GM19238 (cell line): ENCODE measurements at regions not wholly inside any gene's neighbourhood (a gene's known extent, or its start where the extent isn't known, plus 50 kb on each side); places are given as distances from the start of the nearest gene placed in this dataset.
"Not testable (repeated sequence)": the region's sequence is repeated elsewhere in the genome, so short reads cannot be mapped to it uniquely, and the experiment has no call there.

Experiments
- DNase-seq: peaks from one replicate; pipeline ENCODE4 v3.0.0; 2011; ENCODE audit warnings: low spot score; ENCODE audit not compliant: insufficient read length

DNA sequence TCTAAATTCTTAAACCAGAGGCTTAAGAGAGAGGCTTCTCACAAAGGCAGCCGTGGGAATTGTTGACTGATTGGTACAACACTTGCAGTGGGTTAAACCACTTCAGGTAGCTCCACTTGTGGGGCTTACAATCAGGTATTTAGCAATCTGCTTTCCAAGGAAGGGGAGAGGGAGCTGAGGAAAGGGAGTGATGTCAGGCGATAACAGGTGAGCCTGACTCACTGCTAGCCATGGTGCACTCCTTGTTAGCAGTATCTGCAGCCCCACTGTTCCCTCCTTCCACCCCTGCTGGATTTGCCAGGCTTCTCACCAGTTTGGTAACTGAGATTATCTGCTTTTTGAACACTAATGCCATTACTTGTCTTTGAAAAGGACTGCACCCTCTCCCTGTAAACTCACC lies 1056.7 kb upstream of the FANCL start:
- DNase-seq: no peak

DNA sequence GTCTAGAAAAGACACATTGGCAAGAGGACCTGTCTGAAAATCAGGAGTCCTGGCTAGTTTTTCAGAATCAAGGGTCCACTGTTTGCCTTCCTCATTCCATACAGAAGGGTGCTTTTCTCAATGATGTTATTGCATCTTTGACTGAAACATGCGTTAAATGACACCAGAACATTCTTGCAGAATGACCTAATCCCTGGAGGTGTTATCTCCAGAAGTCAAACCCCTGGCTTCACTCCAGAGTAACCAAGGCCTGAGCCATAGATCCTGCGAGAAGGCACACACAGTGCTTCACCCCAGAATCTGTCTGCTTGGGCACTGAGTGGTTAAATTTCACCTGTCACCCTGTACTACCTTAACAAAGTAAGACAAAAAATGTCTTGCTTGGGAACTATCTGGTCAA lies 1055.2 kb upstream of the FANCL start:
- DNase-seq: no peak

DNA sequence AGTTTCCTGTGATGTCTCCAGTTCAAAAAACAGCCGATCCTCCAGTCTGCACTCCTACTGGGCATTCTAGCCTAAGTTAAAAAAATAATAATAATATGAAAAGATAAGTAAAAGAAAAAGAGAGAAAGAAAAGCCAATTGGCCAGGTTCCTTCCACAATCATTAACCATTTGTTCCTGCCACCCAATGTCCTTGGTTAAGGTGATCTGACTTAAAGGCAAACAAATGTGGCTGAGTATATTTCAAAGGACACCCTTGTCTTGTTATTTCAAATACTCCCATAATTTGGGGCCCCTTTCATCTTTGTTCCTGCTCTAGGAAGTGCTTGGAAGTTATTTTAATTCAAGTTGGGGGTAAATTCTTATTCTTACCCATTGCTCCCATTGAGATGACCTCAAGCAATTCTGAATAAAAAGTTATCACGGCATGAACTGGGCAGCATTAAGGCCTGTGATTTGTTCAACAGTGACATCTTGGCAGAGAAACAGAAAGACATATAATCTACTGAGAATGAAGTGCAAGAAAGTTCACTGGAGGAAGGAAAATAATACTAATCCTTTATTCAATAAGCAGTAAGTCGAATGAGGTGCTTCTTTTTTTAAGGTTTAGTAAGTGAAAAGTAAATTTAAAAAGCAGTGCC lies 1054.5 kb upstream of the FANCL start:
- DNase-seq: no peak

DNA sequence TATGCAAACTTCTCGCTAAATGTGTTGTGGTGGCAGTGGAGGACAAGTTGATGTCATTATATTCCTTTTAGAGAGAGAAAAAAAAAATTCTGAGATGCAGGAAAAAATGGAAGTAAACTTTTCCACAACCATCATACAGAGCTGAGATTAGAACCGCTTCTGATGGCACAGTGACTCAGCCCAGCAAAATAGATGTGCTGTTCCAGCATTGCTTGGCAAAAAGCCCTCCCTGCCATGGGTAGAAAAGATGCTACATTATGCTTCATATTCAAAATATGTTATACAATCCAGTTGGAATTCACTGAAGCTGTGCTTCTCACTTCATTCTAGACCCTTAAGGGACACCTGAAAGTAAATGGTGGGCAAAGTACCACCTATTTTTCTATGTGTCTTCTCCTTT lies 1047.6 kb upstream of the FANCL start:
- no peak for DNase-seq

DNA sequence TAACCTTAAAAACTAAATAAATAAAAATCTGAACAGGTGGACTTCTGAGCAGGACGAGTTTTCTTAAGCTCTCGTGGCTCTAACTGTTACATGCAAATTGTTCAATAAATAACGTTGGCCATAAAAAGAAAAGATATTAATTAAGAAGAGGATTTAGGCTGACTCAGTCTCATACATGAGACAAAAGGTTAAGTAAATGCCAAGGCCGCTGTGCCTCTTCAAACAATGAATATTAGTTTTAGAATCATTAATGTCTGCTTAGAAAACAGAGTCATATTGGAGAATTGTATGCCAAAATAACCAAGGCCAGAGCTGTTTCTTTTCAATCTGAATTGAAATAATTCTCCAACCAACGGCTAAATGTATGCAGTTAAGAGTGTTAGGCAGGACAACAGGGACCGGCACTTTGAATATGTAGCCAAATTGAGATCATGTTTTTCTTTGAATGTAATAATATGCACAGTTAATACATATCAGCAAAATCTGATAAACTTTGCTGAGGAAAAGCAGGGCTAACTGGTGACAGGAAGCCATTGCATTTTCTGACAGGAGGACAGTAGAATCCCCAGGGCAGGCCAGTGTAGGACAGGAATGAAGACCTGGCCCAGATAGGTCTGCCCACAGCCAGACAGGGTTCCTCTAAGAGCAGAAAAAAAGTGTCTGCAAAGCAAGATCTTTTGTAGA lies 1041.4 kb upstream of the FANCL start:
- no peak for DNase-seq

DNA sequence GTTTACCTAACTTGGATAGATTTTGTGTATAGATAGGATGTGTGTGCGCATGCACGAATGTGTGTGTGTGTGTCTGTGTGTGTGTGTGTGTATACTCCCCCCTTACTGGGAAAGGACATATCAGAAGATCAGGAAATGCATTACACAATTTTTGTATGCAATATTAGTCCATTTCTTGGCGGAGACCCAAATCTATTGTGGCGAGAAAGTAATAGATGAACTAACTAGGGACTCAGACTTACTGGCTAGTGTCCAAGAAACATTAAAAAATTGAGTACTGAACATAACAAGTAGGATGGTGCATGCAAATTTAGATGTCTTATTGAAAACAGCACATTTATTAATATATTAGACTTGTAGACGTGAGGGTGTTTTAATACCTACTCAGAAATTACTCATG lies 1036.5 kb upstream of the FANCL start:
- DNase-seq: no peak

DNA sequence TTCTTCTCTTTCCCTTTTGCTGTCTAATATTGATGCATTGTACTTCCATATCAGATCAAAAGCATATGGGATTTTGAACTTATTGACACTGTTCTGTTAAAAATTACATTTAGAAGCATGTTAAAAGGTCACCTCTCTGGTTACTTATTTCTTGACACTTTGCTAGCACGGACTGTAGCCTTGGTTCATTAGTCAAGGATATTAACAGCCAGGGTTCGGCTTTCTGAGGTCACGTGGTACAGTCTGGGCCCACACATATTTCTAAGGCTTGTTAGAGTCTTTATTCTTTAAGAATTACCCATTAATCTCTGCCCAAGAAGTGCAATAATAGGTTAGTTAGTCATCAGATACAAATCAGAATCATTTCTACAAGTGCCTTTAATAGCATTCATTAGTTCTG lies 1035.8 kb upstream of the FANCL start:
- DNase-seq: no peak

DNA sequence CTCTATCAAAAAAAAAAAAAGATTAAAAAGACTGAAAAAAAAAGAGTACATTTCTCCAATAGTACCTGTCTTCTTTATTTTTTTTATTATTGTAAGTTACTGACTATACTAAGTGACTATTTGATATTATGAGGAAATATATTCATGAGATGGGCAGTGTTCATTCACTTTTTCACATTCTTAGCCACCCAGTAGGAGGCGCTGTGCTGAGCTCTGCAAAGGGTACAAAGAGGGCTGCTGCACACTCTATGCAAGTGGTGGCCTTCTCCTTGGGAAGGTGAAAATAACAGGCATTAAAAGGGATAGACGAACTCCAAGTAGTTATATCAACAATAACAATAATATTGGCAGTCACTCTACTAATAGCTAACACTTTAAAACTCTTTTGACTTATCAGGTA lies 1034.9 kb upstream of the FANCL start:
- DNase-seq: no peak

DNA sequence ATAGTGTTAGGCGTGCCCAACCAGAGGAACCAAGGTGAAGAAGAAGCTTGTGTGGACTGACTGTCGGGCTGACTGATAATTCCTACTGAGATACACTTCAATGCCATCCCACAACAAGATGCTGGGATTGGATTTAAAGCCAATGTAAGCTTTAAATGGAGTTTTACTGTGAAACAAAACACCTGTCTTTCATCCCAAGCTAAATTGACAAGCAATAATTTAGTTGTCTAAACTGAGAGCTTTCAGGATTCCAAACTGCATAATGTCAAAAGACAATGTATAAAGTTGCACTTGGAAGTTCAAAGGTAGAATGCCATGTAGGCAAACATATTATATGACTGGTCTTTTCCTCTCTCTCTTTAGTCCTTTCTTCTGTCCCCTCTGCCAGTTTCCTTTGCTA lies 1025.3 kb upstream of the FANCL start:
- DNase-seq: no peak

DNA sequence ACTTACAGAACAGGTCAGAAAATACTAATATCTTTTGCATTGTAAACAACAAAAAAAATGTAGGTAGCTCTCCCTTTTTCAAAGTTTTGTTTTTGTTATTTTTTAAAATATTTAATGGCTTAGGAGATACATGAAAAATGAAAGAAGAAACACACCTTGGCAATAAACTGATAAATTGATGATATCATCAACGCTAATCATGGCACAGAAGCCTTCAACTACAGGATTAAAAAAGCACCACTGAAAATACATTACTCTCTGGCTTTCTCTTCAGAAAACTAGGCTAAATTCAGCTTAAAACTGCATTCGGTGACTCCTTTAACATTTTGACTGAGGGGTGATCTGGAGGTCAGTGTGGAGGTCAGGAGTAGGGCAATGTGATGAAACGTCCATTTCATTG lies 1018.8 kb upstream of the FANCL start:
- no peak for DNase-seq

DNA sequence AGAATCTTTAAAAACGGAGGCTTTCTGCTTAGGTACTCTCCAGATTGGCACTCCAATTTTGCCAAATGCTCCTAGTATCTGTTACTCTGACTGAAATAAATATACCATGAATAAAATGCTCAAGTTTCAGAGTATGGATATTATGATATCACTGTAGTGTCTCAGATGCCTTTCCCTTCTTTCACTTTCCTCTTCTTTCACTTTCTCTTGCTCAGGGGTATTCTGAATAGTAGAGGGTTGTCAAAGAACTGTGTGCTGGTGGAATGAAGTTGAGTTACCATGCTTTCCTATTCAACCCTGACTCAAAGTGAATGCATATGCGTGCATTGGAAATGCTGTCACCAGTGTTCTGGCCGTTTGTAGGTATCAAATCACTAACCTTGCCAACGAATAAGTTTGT lies 1015.2 kb upstream of the FANCL start:
- no peak for DNase-seq

DNA sequence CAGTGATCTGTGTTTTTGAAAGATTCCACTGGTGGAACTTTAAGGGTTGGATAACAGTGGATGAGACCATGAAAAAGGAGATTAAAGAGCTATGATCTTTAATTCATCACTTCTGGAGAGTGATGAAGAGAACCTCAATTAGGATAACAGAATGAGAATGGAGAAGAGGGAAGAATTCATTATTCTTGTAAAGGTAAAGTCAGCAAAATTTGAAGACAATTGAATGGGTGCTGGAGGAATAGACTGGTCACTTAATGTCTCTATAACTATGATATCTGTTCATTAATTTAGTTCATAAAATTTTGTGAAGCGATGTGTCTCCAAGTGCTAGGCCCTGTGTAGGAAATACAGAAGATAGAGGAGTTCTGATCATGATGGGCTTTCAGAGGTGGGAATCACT lies 1013.2 kb upstream of the FANCL start:
- no peak for DNase-seq

DNA sequence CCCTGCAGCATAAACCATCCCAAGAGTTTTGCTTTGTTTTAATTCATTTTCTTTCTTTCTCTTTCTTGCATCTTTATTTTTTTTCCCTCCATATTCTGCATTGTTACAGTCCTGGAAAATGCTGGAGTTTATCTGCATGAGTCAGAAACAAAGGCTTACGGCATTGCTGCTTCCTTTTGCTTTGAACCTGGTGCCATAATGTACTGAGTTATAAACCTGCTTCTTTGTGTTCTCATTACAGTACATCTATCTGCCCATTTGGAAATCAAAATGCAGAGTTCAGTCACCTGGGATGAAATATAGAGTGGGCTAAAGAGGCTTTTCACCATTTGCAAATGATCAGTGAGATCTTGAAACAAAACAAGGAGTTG lies 1009.2 kb upstream of the FANCL start:
- DNase-seq: no peak

DNA sequence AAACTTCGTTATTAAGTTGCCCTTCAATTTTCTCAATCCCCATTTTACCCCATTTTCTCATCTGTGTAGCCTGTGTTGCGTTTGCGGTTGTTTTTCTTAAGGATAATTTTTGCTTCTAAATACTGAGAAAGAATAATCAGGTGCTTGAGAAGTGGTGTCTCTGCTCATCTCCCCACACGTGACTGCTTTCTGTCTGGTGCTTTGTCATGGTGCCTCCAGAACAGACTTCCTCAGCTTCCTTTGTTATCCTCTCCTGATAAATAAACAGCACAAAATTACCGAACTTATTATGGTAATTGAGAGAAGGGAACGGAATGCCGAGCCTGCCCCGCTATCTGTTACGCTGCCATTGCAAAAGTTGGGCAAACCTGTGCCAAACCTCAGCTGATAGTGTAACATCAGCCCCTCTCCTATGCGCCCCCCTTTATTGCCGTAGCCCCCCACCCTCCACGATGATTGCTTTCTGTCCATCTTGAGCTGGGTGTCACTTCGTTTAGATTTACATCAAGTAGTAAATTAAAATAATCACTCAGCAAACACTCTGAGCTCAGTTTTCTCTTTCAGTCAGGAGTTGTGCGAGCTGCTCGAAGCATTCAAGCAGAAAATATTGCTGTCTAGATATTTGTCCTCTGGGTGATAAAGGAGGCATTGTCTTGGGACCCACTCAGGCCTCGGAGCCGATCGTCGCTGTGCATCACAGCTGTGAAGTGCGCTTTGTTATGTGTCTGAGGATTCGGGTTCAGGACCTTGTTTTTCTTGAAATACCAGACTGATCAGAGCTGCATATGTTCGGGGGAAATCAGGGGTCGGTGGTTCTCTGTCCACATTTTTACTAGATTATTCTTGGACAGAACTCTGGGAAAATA lies 1008.5 kb upstream of the FANCL start:
- no peak for DNase-seq

DNA sequence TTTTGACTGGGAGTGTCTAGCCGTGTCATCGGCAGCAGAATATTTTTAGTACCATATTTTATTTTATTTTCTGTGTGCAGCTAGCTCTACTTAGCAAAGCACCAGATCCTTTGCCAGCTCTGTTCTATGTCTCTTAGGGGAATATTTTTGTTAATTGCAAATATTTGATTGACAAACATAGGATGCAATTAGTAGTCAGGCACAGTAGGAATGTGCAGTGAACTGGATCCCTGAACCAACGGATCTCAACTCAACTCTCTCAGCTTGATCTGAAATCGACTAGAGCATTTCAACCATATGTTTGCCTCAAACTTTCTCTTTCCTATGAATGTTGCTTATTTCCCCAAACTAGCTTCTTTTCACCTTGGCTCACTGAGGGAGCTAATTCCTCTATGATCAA lies 998.0 kb upstream of the FANCL start:
- DNase-seq: no peak

DNA sequence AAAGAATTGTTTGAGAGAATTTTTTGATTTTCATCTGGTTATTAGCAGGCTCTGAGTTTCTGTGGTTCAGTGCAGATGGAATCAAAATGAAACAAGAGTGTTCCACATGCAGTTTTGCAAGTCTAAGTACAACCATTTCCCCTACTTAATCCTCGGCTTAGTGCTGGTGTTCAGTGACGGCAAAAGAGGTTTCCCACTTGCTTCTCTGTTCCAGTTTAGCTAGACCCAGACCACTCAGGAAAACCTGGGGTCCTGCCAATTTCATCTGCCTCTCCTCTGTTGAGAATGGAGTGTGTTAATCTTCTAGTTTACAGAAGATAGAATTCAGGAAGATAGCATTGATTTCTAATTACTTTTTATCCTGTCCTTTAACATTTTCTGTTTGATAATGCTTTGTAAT lies 996.2 kb upstream of the FANCL start:
- no peak for DNase-seq

DNA sequence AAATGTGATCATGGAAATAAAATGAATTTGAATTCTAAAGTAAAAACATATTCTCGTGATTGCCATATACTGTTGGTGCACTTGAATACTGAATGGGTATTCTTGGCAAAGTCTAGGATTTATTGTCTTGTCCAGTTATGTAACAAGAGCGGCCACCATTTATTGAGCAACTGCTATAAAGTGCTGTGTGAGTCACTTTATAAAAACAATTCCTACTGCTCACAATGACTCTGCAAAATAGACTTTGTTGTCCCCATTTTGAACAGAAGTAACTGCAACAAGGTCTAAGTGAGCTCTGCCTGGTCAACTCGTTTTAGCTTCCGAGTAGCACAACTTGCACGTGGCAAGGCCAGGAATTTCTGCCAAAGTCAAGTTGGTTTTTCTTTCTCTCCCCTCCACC lies 995.6 kb upstream of the FANCL start:
- DNase-seq: no peak

DNA sequence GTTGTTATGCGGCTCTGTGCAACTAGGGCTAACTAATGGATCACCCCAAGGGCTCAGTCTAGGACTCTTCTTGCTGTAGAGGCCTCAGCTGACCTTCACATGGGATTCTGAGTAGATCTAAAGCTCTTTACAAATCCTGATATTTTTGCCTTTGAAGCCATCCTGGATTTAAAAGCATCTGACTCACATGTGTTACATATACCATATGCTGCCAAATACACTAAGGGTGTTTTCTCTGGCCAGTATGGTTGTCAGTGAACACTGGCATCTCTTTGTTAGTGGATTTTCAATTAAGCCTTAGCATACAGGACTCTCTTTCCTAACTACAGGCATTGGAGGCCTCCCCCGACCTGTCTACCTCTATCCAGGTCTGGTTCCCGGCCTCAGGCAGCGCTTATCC lies 992.8 kb upstream of the FANCL start:
- no peak for DNase-seq

DNA sequence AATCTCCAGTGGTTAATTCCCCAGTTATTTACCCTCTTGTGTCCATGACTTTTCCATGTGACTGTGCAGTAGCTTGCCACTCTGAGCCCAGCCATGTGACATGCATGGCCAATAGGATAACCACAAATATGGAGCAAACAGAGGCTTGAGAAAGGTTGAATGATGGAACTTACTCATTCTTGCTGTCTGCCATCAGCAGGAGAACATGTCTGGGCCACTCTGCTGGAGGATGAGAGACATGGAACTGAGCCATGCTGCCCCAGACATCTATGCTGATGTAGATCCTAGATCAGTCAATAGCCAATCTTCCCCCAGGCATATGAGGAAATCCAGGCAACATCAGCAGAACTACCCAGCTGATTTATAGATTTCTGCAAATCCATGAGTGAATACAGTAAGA lies 992.3 kb upstream of the FANCL start:
- no peak for DNase-seq

DNA sequence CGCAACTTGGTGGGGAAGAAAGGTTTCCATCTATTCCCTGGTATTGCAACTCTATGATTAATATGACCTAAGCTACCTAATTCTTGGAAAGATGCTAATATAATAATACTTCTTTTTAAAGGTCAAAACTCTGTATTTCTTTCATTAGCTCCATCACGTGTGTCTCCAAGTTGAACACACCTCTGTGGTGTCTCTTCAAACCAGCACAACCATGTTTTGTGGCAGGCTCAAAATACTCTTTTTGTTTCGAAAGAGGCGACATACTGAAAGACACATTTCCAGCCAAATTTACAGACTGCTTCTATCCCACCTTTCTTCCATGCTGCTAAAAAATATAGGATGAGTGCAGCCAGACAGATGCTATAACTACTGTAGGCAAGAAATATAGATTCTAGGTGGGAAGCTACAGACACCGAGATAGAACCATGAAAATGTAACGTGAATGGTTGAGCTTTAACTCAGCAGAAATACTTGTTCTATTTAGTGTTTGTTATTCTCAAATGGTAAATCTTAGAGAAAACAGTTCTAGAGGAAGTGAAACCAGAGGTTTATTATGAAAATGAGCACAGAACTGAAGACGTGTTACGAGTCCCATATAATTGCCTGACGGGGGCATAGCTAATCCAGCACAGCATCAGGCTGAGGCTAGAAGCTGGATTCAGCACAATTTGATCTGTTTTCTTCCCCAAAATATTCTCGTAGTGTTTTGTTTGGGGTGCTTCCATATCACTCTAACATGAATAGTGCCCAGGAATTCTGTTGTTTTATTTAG lies 991.5 kb upstream of the FANCL start:
- no peak for DNase-seq

DNA sequence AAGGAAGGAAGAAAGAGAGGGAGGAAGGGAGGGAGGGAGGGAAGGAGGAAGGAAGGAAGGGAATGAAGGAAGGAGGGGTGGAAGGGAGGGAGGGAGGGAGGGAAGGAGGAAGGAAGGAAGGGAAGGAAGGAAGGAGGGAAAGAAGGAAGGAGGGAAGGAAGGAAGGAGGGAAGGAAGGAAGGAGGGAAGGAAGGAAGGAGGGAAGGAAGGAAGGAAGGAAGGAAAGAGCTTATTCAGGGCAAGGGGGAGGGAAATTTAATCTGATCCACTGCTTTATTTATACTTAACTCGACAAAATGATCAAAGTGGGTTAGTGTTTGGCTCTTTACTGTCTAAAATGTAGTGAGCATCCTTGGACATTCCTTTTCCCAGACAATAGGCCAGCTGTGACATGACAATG lies 985.2 kb upstream of the FANCL start:
- DNase-seq: not testable (repeated sequence)

DNA sequence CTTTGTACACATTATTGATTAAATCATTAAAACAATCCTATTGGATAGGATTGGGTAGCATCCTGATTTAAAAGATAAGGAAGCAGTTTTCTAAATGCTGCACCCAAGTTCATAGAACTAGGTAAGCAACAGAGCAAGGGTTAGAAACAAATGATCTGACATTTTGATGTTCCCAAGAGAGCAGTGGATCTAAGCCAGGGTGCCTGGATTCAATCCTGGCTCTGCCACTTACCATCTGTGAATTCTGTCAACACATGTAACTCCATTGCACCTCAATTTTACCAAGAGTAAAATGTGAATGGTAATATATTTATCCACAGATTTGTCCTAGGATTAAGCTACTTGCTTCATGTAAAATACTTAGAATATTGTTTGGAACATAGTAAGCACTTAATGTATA lies 982.6 kb upstream of the FANCL start:
- no peak for DNase-seq
